ENCODE measurements at regions not wholly inside any gene's neighbourhood (a gene's known extent, or its start where the extent isn't known, plus 50 kb on each side); places are given as distances from the start of the nearest gene placed in this dataset.

GRCh38 chr17:427327-427726 lies 74.7 kb upstream of the RPH3AL start:
- Mint-ChIP-seq H3K27me3 (ENCODE audit: insufficient read depth, low read depth, poor library complexity) (peaks cover 12% of the 10 kb centered on the region), H3K27ac (peak overlapping the region; percentile 76)
- H3K4me3 ChIP-seq = peak overlapping the region; percentile 25

GRCh38 chr17:422196-422930 lies 69.8 kb upstream of the RPH3AL start:
- Histone ChIP-seq H3K27me3 (ENCODE audit: insufficient read depth) (no peaks in the 10 kb centered on the region), H3K4me3 (no peak overlapping the region), H2AFZ (no peak overlapping the region), H3K4me2 (0 out of 2 replicates have a peak overlapping the region, but pooled peaks have one; percentile 26), H3K79me2 (replicated peaks; ENCODE audit: insufficient read depth) (no peaks in the 10 kb centered on the region), H3K4me1 (ENCODE audit: insufficient read depth) (peaks cover 12% of the 10 kb centered on the region; the same call in 1 of the 2 replicates), H3F3A (replicated peaks; ENCODE audit: low read depth) (peaks cover 7% of the 10 kb centered on the region; the same call in 1 of the 2 replicates), H4K20me1 (replicated peaks; ENCODE audit: insufficient read depth) (no peaks in the 10 kb centered on the region), H3K9me2 (ENCODE audit: insufficient read depth) (no peaks in the 10 kb centered on the region), H3K36me3 (ENCODE audit: insufficient read depth) (no peaks in the 10 kb centered on the region), H3K27ac (ENCODE audit: low read depth) (no peak overlapping the region)
- H3K27me3 Mint-ChIP-seq (ENCODE audit: insufficient read depth, low read depth, poor library complexity) = peaks cover 10% of the 10 kb centered on the region
- ATAC-seq (peak; percentile 72), DNase-seq (ENCODE audit: low spot score) (peak; percentile 17)
- no peaks in the 10 kb centered on the region; the same call in 2 of the 3 replicates for H3K36me3 Mint-ChIP-seq (ENCODE audit: low read depth)
- no peaks in the 10 kb centered on the region for H3K9me3 Mint-ChIP-seq
- no peak overlapping the region; the same call in 2 of the 3 replicates for H3K4me3 Mint-ChIP-seq
- peaks cover 18% of the 10 kb centered on the region; the same call in 2 of the 3 replicates for H3K4me1 Mint-ChIP-seq
- H3K27ac Mint-ChIP-seq = no peak overlapping the region
- TF ChIP-seq CREB1 (CRISPR knock-in tag; IDR thresholded peaks at IDR 0.05; ENCODE audit: low read depth) (no peak), CTCF (conservative IDR thresholded peaks at IDR 0.05; ENCODE audit: low read depth in 2 of 2) (no peak), NANOG (IDR thresholded peaks at IDR 0.05; ENCODE audit: borderline replicate concordance) (no peak), ZNF331 (CRISPR knock-in tag; IDR thresholded peaks at IDR 0.05; ENCODE audit: low read depth) (no peak), POLR2AphosphoS5 (IDR thresholded peaks at IDR 0.05; ENCODE audit: low read depth) (no peak), EZH2 (IDR thresholded peaks at IDR 0.05; ENCODE audit: low read depth, unreplicated experiment) (no peak), ZNF462 (CRISPR knock-in tag; IDR thresholded peaks at IDR 0.05) (no peak)

More at GRCh38 chr17:427327-427726, 74.7 kb upstream of the RPH3AL start:
- peak; percentile 71 for DNase-seq (ENCODE audit: low spot score)
- peak overlapping the region; percentile 62 for H3K4me2 ChIP-seq
- H3K4me1 ChIP-seq (ENCODE audit: insufficient read depth) = peaks cover 17% of the 10 kb centered on the region
- H3K9me3 Mint-ChIP-seq = peaks cover 24% of the 10 kb centered on the region
- H3K79me2 ChIP-seq (replicated peaks; ENCODE audit: insufficient read depth) = no peaks in the 10 kb centered on the region
- H3K4me1 Mint-ChIP-seq = peaks cover 20% of the 10 kb centered on the region; the same call in 2 of the 3 replicates
- peak; percentile 79 for ATAC-seq
- peak overlapping the region; percentile 40; the same call in 2 of the 3 replicates for H3K4me3 Mint-ChIP-seq
- peaks cover 3% of the 10 kb centered on the region; the same call in 1 of the 2 replicates for H3K9me2 ChIP-seq (ENCODE audit: insufficient read depth)
- H3K27ac ChIP-seq (ENCODE audit: low read depth) = peak overlapping the region; percentile 78
- H2AFZ ChIP-seq = no peak overlapping the region
- H4K20me1 ChIP-seq (replicated peaks; ENCODE audit: insufficient read depth) = no peaks in the 10 kb centered on the region
- H3K27me3 ChIP-seq (ENCODE audit: insufficient read depth) = no peaks in the 10 kb centered on the region
- H3F3A ChIP-seq (replicated peaks; ENCODE audit: low read depth) = peaks cover 17% of the 10 kb centered on the region; the same call in 1 of the 2 replicates
- no peaks in the 10 kb centered on the region; the same call in 1 of the 2 replicates for H3K36me3 ChIP-seq (ENCODE audit: insufficient read depth)
- H3K36me3 Mint-ChIP-seq (ENCODE audit: low read depth) = peaks cover 17% of the 10 kb centered on the region; the same call in 2 of the 3 replicates
- TF ChIP-seq NANOG (IDR thresholded peaks at IDR 0.05; ENCODE audit: borderline replicate concordance) = peak; percentile 62
- no peak for TF ChIP-seq ZNF331 (CRISPR knock-in tag; IDR thresholded peaks at IDR 0.05; ENCODE audit: low read depth)
- TF ChIP-seq EZH2 (IDR thresholded peaks at IDR 0.05; ENCODE audit: low read depth, unreplicated experiment) = no peak

Data from GM23338 (cell line).